Uterus (tissue), 3 donors: ENCODE measurements at regions not wholly inside any gene's neighbourhood (a gene's known extent, or its start where the extent isn't known, plus 50 kb on each side); places are given as distances from the start of the nearest gene placed in this dataset.

ENCODE experiments used
- DNase-seq, 2 donors: peaks; one replicate each; pipeline ENCODE4 v3.0.0-alpha.2; 2019 to 2020
- H3K27ac ChIP-seq, 2 donors: fragments of 200-600 bp; sonication (generic); 1 replicate in 1 of 2; 2 replicates in 1 of 2; pipeline ENCODE4 v1.5.1; 2016 to 2018
- H3K27me3 ChIP-seq, 2 donors: fragments of 200-600 bp; sonication (generic); one replicate each; pipeline ENCODE4 v1.5.1; 2018 to 2019; ENCODE audit warnings: control low read depth in 1 of 2
- H3K36me3 ChIP-seq, 2 donors: fragments of 200-600 bp; sonication (generic); one replicate each; pipeline ENCODE4 v1.5.1; 2019; ENCODE audit warnings: control low read depth in 1 of 2
- H3K4me1 ChIP-seq, 2 donors: fragments of 200-600 bp; sonication (generic); one replicate each; pipeline ENCODE4 v1.5.1; 2018 to 2019; ENCODE audit warnings: control low read depth in 1 of 2
- H3K4me3 ChIP-seq, 2 donors: fragments of 200-600 bp; sonication (generic); 1 replicate in 1 of 2; 2 replicates in 1 of 2; pipeline ENCODE4 v1.5.1; 2018 to 2019; ENCODE audit warnings: mild to moderate bottlenecking in 1 of 2
- H3K9me3 ChIP-seq, 2 donors: fragments of 200-600 bp; sonication (generic); one replicate each; pipeline ENCODE4 v1.5.1; 2019; ENCODE audit warnings: control low read depth in 1 of 2
- CTCF ChIP-seq, 4 experiments: fragments of 200-600 bp in 2 of 4; fragments of 450-650 bp in 2 of 4; sonication (generic) in 2 of 4; IDR thresholded peaks; one replicate each; pipeline ENCODE4 v1.5.1; 2016 to 2019; ENCODE audit warnings: antibody characterized with exemption in 4 of 4, mild to moderate bottlenecking in 2 of 4, moderate library complexity in 1 of 4
- POLR2A ChIP-seq, 2 donors: fragments of 450-650 bp; IDR thresholded peaks; one replicate each; pipeline ENCODE4 v1.6.1; 2016; ENCODE audit warnings: antibody characterized with exemption in 2 of 2, mild to moderate bottlenecking in 1 of 2, moderate library complexity in 1 of 2
- intact Hi-C: fragments of 100-400 bp; cut with DNase I; formaldehyde crosslinking; loops from one replicate; pipeline ENCODE4 v1.15.1; 2023; ENCODE audit warnings: low total_unique reads
- donor health status: DM: yes; HTN: yes; CAD: no.

DNA sequence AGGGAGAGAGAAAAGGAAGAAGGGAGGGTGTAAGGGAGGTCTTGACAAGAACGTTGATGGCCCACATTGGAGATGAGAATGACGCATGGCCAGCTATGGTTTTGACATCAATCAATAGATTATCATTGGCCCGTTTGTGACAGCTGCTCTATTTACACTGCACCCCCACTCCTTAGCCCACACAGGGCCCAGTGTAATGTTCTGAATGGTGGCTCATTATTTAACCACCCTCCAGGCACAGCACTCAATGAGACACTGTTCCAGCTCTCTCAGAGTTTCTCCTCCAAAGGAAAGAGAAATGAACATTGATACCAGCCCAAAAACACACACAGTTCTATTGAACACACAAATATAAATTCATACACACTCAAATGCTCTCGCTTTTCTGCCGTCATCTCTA is 173.0 kb upstream of the IPO5 start:
- Histone ChIP-seq H3K9me3 (no peaks in the 10 kb centered on the region), H3K27ac (no peak overlapping the region), H3K4me1 (no peaks in the 10 kb centered on the region), H3K4me3 (no peak overlapping the region), H3K27me3 (no peaks in the 10 kb centered on the region), H3K36me3 (no peaks in the 10 kb centered on the region)
- TF ChIP-seq CTCF (IDR thresholded peaks at IDR 0.05) (no peak), POLR2A (IDR thresholded peaks at IDR 0.05) (no peak)
- no peak for DNase-seq
- intact Hi-C loops: no loop called here

GRCh38 chr13:97781891-97782305 is 171.6 kb upstream of the IPO5 start:
- Histone ChIP-seq H3K27ac (no peak overlapping the region), H3K4me1 (no peaks in the 10 kb centered on the region), H3K9me3 (no peaks in the 10 kb centered on the region), H3K36me3 (no peaks in the 10 kb centered on the region), H3K4me3 (no peak overlapping the region), H3K27me3 (no peaks in the 10 kb centered on the region)
- no peak for DNase-seq
- intact Hi-C loops: no loop called here
- TF ChIP-seq CTCF (IDR thresholded peaks at IDR 0.05): no peak
- TF ChIP-seq POLR2A (IDR thresholded peaks at IDR 0.05): no peak

DNA sequence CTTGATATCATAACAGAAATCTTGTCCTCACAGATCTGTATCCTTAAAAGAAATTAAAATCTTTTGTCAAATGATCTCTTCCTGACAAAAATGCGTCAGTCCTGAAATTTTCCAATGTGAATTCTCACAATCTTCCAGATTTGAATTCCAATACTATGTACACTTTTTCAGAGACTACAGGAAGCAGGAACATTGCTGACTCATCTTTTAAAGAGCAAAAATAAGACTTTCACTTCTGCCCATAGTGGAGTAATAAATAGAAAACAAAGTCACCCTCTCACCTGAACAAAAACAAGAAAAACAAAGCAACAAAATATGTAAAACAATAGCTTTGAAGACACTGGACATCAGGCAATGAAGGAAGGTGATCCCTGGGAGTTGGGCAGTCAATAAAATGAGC is 167.0 kb upstream of the IPO5 start:
- Histone ChIP-seq H3K4me1 (no peaks in the 10 kb centered on the region), H3K27me3 (no peaks in the 10 kb centered on the region), H3K9me3 (no peaks in the 10 kb centered on the region), H3K27ac (no peak overlapping the region), H3K36me3 (no peaks in the 10 kb centered on the region), H3K4me3 (no peak overlapping the region)
- TF ChIP-seq POLR2A (IDR thresholded peaks at IDR 0.05) (no peak), CTCF (IDR thresholded peaks at IDR 0.05) (no peak)
- DNase-seq: no peak
- intact Hi-C loops: no loop called here

GRCh38 chr13:97797553-97797952 is 155.9 kb upstream of the IPO5 start:
- intact Hi-C loops: no loop called here
- Histone ChIP-seq H3K4me1 (no peaks in the 10 kb centered on the region), H3K36me3 (no peaks in the 10 kb centered on the region), H3K9me3 (peaks cover 0 to 3% of the 10 kb centered on the region in 2 donors), H3K27me3 (no peaks in the 10 kb centered on the region), H3K27ac (no peak overlapping the region), H3K4me3 (no peak overlapping the region)
- no peak for DNase-seq
- TF ChIP-seq POLR2A (IDR thresholded peaks at IDR 0.05) (no peak), CTCF (IDR thresholded peaks at IDR 0.05) (no peak)

- Histone ChIP-seq H3K4me1 (no peaks in the 10 kb centered on the region), H3K27me3 (no peaks in the 10 kb centered on the region), H3K36me3 (no peaks in the 10 kb centered on the region), H3K9me3 (peaks cover 0 to 2% of the 10 kb centered on the region in 2 donors), H3K27ac (no peak overlapping the region), H3K4me3 (no peak overlapping the region)
- DNase-seq: no peak
- TF ChIP-seq POLR2A (IDR thresholded peaks at IDR 0.05) (no peak), CTCF (IDR thresholded peaks at IDR 0.05) (no peak)
- intact Hi-C loops: no loop called here
Measured at GRCh38 chr13:97798171-97798821, 155.2 kb upstream of the IPO5 start.
